H1 (cell line): ENCODE measurements at regions not wholly inside any gene's neighbourhood (a gene's known extent, or its start where the extent isn't known, plus 50 kb on each side); places are given as distances from the start of the nearest gene placed in this dataset.

Experiments used
- BRCA1 ChIP-seq: IDR thresholded peaks from 2 replicates; pipeline ENCODE4 v1.6.1; 2012; ENCODE audit warnings: low read depth, low read length, improper control_type of control experiment
- CBX8 ChIP-seq: fragments of 300-800, 300-1000 bp; sonication (generic); IDR thresholded peaks from 2 replicates; pipeline ENCODE4 v1.7.1; 2016; ENCODE audit warnings: low read depth, low read length, borderline replicate concordance
- CREB1 ChIP-seq: IDR thresholded peaks from 2 replicates; pipeline ENCODE4 v1.6.1; 2012; ENCODE audit warnings: inconsistent platforms
- EZH2 ChIP-seq: fragments of 200-600 bp; sonication (generic); IDR thresholded peaks from 2 replicates; pipeline ENCODE4 v1.7.1; 2012; ENCODE audit warnings: low read depth, mild to moderate bottlenecking, moderate library complexity, low read length, inconsistent platforms; ENCODE audit not compliant: severe bottlenecking
- POLR2A ChIP-seq, 2 experiments: IDR thresholded peaks; 1 replicate in 1 of 2; 2 replicates in 1 of 2; pipeline ENCODE4 v1.6.1; 2011; ENCODE audit warnings: low read depth in 2 of 2, low read length in 2 of 2, mild to moderate bottlenecking in 2 of 2; ENCODE audit errors: control extremely low read depth in 1 of 2
- POLR2AphosphoS5 ChIP-seq: IDR thresholded peaks from 2 replicates; pipeline ENCODE4 v1.6.1; 2011; ENCODE audit warnings: low read depth, low read length
- RNF2 ChIP-seq: fragments of 200-900, 300-1000 bp; sonication (generic); IDR thresholded peaks from 2 replicates; pipeline ENCODE4 v1.7.1; 2016; ENCODE audit warnings: borderline replicate concordance, low read depth, mild to moderate bottlenecking, antibody characterized with exemption, low read length; ENCODE audit not compliant: poor library complexity, severe bottlenecking; ENCODE audit errors: missing control alignments
- SIN3A ChIP-seq, 2 experiments: IDR thresholded peaks in 1 of 2; conservative IDR thresholded peaks in 1 of 2; 2 replicates each; pipeline ENCODE4 v1.6.1; 2011 to 2012; ENCODE audit warnings: low read length in 2 of 2, improper control_type of control experiment in 1 of 2, low read depth in 1 of 2, mild to moderate bottlenecking in 1 of 2
- TCF12 ChIP-seq: IDR thresholded peaks from 2 replicates; pipeline ENCODE4 v1.6.1; 2011; ENCODE audit warnings: low read depth, mild to moderate bottlenecking, low read length
- ZNF274 ChIP-seq: IDR thresholded peaks from 2 replicates; pipeline ENCODE4 v1.7.0; 2012; ENCODE audit warnings: low read length, borderline replicate concordance; ENCODE audit errors: extremely low read depth
- TF ChIP-seq, protein P1 (sequence below), 3 experiments: IDR thresholded peaks; 1 replicate in 2 of 3; 2 replicates in 1 of 3; pipeline versions ENCODE4 v1.5.1 to v1.6.1; 2011; ENCODE audit warnings: low read length in 3 of 3, mild to moderate bottlenecking in 3 of 3, inconsistent platforms in 2 of 3, low read depth in 1 of 3, moderate library complexity in 1 of 3; ENCODE audit not compliant: insufficient read depth in 1 of 3; ENCODE audit errors: control extremely low read depth in 1 of 3

DNA sequence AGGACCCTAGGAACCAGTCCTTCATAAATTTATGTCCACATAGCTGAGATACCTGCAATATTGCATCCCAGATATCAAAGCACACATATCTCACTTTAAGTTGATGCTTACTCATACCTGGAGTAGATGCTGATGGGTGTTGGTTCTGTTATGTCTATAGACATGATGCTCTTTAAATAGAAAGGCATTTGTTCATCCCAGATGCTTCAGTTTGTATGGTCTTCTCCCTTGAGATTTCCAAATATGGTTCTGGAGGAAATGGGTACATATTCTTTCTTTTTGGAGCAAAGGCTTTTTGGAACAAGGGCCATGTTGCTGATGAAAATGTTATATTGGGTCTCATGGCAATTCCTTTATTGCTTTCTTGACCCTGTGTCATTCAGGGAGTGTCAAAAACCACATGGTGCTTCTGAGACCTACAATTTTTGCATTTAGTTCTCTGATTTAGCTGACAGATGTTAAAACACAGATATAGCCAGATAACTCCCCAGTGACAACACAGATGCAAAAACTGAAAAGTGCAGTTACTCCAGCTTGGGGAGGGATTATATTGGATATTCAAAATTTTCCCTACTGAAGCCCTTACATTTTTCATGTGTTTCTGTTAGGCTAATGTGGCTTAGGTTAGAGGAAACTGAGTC lies 211.4 kb downstream of the KCNRG start:
- TF ChIP-seq, protein P1, sequence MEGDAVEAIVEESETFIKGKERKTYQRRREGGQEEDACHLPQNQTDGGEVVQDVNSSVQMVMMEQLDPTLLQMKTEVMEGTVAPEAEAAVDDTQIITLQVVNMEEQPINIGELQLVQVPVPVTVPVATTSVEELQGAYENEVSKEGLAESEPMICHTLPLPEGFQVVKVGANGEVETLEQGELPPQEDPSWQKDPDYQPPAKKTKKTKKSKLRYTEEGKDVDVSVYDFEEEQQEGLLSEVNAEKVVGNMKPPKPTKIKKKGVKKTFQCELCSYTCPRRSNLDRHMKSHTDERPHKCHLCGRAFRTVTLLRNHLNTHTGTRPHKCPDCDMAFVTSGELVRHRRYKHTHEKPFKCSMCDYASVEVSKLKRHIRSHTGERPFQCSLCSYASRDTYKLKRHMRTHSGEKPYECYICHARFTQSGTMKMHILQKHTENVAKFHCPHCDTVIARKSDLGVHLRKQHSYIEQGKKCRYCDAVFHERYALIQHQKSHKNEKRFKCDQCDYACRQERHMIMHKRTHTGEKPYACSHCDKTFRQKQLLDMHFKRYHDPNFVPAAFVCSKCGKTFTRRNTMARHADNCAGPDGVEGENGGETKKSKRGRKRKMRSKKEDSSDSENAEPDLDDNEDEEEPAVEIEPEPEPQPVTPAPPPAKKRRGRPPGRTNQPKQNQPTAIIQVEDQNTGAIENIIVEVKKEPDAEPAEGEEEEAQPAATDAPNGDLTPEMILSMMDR (IDR thresholded peaks at IDR 0.05; ENCODE audit: control extremely low read depth in 1 of 3, insufficient read depth in 1 of 3, low read depth in 1 of 3, low read length in 3 of 3): no peak
- TF ChIP-seq ZNF274: no peak
- no peak for TF ChIP-seq RNF2
- TF ChIP-seq CBX8: no peak
- TF ChIP-seq EZH2: no peak
- TF ChIP-seq SIN3A (conservative IDR thresholded peaks at IDR 0.05 in 1 of 2, IDR thresholded peaks at IDR 0.05 in 1 of 2; ENCODE audit: low read depth in 1 of 2, low read length in 2 of 2): no peak
- TF ChIP-seq BRCA1: no peak
- no peak for TF ChIP-seq POLR2A (IDR thresholded peaks at IDR 0.05; ENCODE audit: control extremely low read depth in 1 of 2, low read depth in 2 of 2, low read length in 2 of 2)
- TF ChIP-seq CREB1: no peak
- no peak for TF ChIP-seq POLR2AphosphoS5
- TF ChIP-seq TCF12: no peak
